Stimulated activated CD8-positive, alpha-beta memory T cell treated with anti-CD3 and anti-CD28 coated beads, Interleukin-2, amount 100 ng/mL, for 1 hour (primary cell): ENCODE measurements at regions not wholly inside any gene's neighbourhood (a gene's known extent, or its start where the extent isn't known, plus 50 kb on each side); places are given as distances from the start of the nearest gene placed in this dataset.
"Not testable (repeated sequence)": the region's sequence is repeated elsewhere in the genome, so short reads cannot be mapped to it uniquely, and the experiment has no call there.

ENCODE experiments used
- DNase-seq, 2 donors: peaks; one replicate each; pipeline ENCODE4 v3.0.0-alpha.2; 2020; ENCODE audit warnings: low read depth in 2 of 2

- no peak for DNase-seq
Observed at GRCh38 chr2:7524195-7524594, 607.0 kb downstream of the RNF144A start.

GRCh38 chr2:7525746-7526145 is 608.5 kb downstream of the RNF144A start:
- DNase-seq, result no peak

- no peak for DNase-seq
Observed at GRCh38 chr2:7527165-7527722, 610.0 kb downstream of the RNF144A start.

GRCh38 chr2:7530001-7530400 is 612.8 kb downstream of the RNF144A start:
- no peak for DNase-seq

- no peak for DNase-seq
Observed at GRCh38 chr2:7539077-7539476, 621.9 kb downstream of the RNF144A start.

GRCh38 chr2:7539760-7540159 is 622.5 kb downstream of the RNF144A start:
- no peak for DNase-seq

GRCh38 chr2:7552825-7553570 is 635.8 kb downstream of the RNF144A start:
- DNase-seq, result no peak

- no peak for DNase-seq
Observed at GRCh38 chr2:7555260-7555659, 638.0 kb downstream of the RNF144A start.

- no peak for DNase-seq
Observed at GRCh38 chr2:7557376-7557775, 640.2 kb downstream of the RNF144A start.

- DNase-seq, result no peak
Observed at GRCh38 chr2:7559791-7560190, 642.6 kb downstream of the RNF144A start.

- DNase-seq, result no peak
Observed at GRCh38 chr2:7566382-7566881, 649.2 kb downstream of the RNF144A start.

- DNase-seq, result not testable (repeated sequence)
Observed at GRCh38 chr2:7567116-7567515, 649.9 kb downstream of the RNF144A start.

- peak; percentile 8 to 21 for DNase-seq
Observed at GRCh38 chr2:7567646-7568045, 650.4 kb downstream of the RNF144A start.

GRCh38 chr2:7570247-7570646 is 653.0 kb downstream of the RNF144A start:
- no peak for DNase-seq

GRCh38 chr2:7571701-7572100 is 654.5 kb downstream of the RNF144A start:
- DNase-seq, result no peak

GRCh38 chr2:7572450-7572849 is 655.2 kb downstream of the RNF144A start:
- no peak for DNase-seq

- no peak for DNase-seq
Observed at GRCh38 chr2:7573166-7573825, 656.1 kb downstream of the RNF144A start.

- DNase-seq, result no peak
Observed at GRCh38 chr2:7574385-7574784, 657.2 kb downstream of the RNF144A start.

- no peak for DNase-seq
Observed at GRCh38 chr2:7577769-7578168, 660.6 kb downstream of the RNF144A start.

GRCh38 chr2:7584017-7584416 is 666.8 kb downstream of the RNF144A start:
- DNase-seq, result no peak

- no peak for DNase-seq
Observed at GRCh38 chr2:7586898-7587297, 669.7 kb downstream of the RNF144A start.

- no peak for DNase-seq
Observed at GRCh38 chr2:7588295-7588694, 671.1 kb downstream of the RNF144A start.

GRCh38 chr2:7592618-7593140 is 675.5 kb downstream of the RNF144A start:
- DNase-seq, result no peak
